Endothelial cell of umbilical vein (primary cell): ENCODE measurements at regions not wholly inside any gene's neighbourhood (a gene's known extent, or its start where the extent isn't known, plus 50 kb on each side); places are given as distances from the start of the nearest gene placed in this dataset.

Experiments
- EZH2 ChIP-seq: IDR thresholded peaks from 2 replicates; pipeline ENCODE4 v1.6.1; 2012; ENCODE audit warnings: borderline replicate concordance, low read depth, mild to moderate bottlenecking, moderate library complexity, low read length, inconsistent platforms; ENCODE audit not compliant: severe bottlenecking
- GATA2 ChIP-seq: IDR thresholded peaks from 2 replicates; pipeline ENCODE4 v1.7.0; 2011; ENCODE audit warnings: low read depth, mild to moderate bottlenecking, moderate library complexity, mixed read lengths, low read length; ENCODE audit not compliant: insufficient read length, insufficient read depth
- MYC ChIP-seq: IDR thresholded peaks from one replicate; pipeline ENCODE4 v1.6.1; 2011; ENCODE audit warnings: mild to moderate bottlenecking, low read depth, low read length
- POLR2A ChIP-seq: IDR thresholded peaks from 2 replicates; pipeline ENCODE4 v1.6.1; 2012; ENCODE audit warnings: low read depth, mild to moderate bottlenecking, control low read depth, low read length
- POLR2AphosphoS5 ChIP-seq: IDR thresholded peaks from 2 replicates; pipeline ENCODE4 v1.6.1; 2012; ENCODE audit warnings: low read depth, mild to moderate bottlenecking, control low read depth, low read length, moderate library complexity; ENCODE audit not compliant: insufficient read depth
- TF ChIP-seq, protein P1 (sequence below), 2 donors: IDR thresholded peaks; 1 replicate in 1 of 2; 2 replicates in 1 of 2; pipeline ENCODE4 v1.5.1; 2011; ENCODE audit warnings: low read length in 2 of 2, mild to moderate bottlenecking in 2 of 2, moderate library complexity in 2 of 2, control low read depth in 1 of 2, inconsistent platforms in 1 of 2, low read depth in 1 of 2; ENCODE audit not compliant: insufficient read depth in 1 of 2; ENCODE audit errors: extremely low read depth in 1 of 2

GRCh38 chr2:134195341-134195740 is 58.5 kb upstream of the MGAT5 start:
- TF ChIP-seq POLR2AphosphoS5 (no peak), MYC (no peak), EZH2 (no peak), POLR2A (no peak), GATA2 (no peak)
- TF ChIP-seq, protein P1, sequence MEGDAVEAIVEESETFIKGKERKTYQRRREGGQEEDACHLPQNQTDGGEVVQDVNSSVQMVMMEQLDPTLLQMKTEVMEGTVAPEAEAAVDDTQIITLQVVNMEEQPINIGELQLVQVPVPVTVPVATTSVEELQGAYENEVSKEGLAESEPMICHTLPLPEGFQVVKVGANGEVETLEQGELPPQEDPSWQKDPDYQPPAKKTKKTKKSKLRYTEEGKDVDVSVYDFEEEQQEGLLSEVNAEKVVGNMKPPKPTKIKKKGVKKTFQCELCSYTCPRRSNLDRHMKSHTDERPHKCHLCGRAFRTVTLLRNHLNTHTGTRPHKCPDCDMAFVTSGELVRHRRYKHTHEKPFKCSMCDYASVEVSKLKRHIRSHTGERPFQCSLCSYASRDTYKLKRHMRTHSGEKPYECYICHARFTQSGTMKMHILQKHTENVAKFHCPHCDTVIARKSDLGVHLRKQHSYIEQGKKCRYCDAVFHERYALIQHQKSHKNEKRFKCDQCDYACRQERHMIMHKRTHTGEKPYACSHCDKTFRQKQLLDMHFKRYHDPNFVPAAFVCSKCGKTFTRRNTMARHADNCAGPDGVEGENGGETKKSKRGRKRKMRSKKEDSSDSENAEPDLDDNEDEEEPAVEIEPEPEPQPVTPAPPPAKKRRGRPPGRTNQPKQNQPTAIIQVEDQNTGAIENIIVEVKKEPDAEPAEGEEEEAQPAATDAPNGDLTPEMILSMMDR (IDR thresholded peaks at IDR 0.05; ENCODE audit: extremely low read depth in 1 of 2, insufficient read depth in 1 of 2, low read depth in 1 of 2, low read length in 2 of 2) = no peak
